Right ventricle myocardium inferior (tissue), 1 donor: ENCODE measurements at regions not wholly inside any gene's neighbourhood (a gene's known extent, or its start where the extent isn't known, plus 50 kb on each side); places are given as distances from the start of the nearest gene placed in this dataset.
"Not testable (repeated sequence)": the region's sequence is repeated elsewhere in the genome, so short reads cannot be mapped to it uniquely, and the experiment has no call there.

Source experiments
- ATAC-seq: fragments of 200-7000 bp; cut with Tn5 transposase; one replicate; pipeline ENCODE4 v1.9.1; 2020; ENCODE audit warnings: mild to moderate bottlenecking, moderate library complexity
- DNase-seq: peaks from one replicate; pipeline ENCODE4 v3.0.0; 2021; ENCODE audit errors: missing footprints
- intact Hi-C: fragments of 100-400 bp; cut with DNase I; formaldehyde crosslinking; loops from one replicate; pipeline ENCODE4 v1.11.0; 2022
- donor health status: DM: no; HTN: yes; CAD: no; lungs with severe emphysema.

- intact Hi-C loops: no loop called here
- DNase-seq (no peak), ATAC-seq (no peak)
These were observed 371.8 kb upstream of the GALNTL6 start for GRCh38 chr4:171441300-171441941.

DNA sequence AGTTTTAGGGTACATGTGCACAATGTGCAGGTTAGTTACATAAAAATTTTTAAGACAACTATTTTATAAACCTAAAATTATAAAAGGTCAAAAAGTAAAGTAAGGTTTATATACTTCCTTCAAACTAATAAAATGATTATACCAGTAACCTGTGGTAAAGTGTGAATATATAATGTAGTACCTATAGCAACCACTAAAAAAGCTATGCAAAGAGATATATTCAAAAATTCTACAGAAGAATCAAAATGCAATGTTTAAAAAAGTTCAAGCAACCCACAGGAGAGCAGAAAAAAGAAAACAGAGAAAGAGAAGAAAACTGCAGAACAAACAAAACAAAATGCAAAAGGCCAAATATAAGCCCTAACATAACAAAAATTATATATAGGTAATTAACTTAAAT, 379.5 kb upstream of the GALNTL6 start:
- ATAC-seq: no peak
- intact Hi-C loops: no loop called here
- DNase-seq: no peak

DNA sequence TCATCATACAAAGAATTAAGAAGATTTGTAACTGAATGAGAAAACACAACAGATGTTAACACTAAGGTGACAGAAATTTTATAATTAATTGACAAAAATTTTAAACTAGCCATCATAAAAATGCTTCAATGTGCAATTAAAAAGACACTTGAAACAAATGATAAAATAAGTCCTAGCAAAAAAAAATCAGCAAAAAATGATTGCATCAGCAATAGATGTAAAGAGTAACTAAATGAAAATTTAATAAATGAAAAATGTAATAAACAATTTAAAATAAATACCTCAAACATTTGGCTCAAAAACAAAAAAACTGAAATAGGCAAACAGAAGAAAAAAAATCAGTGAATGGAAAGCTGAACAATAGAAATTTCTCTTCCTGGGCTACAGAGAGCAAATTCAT, 380.7 kb upstream of the GALNTL6 start:
- DNase-seq (no peak), ATAC-seq (no peak)
- intact Hi-C loops: no loop called here

DNA sequence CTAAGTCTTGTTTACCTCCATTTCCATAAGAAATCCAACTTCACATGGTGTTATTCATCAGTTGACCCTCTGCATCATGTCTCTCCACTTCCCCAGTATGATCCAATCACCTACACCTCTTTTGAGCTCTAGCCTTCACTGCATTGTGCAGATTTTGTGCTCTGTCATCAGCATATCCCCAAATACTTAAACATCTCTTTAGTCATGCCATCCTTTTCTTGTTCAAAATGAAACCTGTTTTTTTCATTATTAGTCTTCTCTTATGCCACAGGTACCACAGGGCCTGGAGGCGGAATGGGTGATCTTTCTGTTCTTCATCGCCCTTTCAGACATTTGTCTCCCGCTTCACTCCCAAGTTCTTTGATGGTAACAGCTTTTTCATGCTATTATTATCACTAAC, 382.7 kb upstream of the GALNTL6 start:
- DNase-seq: no peak
- no peak for ATAC-seq
- intact Hi-C loops: no loop called here

- ATAC-seq (no peak), DNase-seq (no peak)
- intact Hi-C loops: no loop called here
These were observed 416.0 kb upstream of the GALNTL6 start for GRCh38 chr4:171397175-171397574.

DNA sequence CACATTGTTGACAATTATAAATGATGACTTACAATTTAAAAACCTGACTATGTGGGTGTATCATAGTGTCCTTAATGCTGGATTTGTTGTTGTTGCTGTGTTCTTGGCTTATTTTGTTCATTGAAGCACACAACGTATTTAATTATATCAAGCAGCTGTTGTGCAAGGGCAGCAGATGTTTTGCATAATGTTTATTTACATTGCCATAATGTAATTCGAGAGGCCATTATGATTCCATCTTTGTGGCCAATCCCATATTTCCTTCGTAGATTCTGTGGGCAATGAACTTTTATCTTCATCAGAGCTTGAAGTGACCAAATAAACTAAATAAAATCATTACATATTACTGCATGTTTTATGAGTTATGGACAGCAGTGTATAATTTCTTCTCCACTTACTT, 422.6 kb upstream of the GALNTL6 start:
- DNase-seq (no peak), ATAC-seq (no peak)
- intact Hi-C loops: no loop called here

DNA sequence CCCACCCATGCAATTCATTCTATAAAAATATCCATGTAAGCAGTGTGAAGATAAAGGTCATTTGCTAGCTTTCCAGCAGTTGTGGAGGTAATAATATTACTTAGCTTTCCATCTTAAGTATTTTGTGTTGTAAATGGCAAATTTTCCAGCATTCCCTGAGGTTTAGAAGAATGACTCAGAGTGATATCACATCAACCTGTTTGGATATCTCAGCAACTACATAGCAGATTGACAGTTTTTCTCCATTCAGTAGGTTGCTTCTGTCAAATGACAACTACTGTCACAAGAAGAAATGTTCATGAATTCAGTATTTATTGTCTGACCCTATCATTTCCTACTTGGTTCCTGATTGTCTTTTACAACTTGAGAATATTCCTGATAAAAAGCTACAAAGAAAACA, 434.9 kb upstream of the GALNTL6 start:
- ATAC-seq (no peak), DNase-seq (no peak)
- intact Hi-C loops: no loop called here

- no peak for ATAC-seq
These were observed 436.5 kb upstream of the GALNTL6 start for GRCh38 chr4:171376724-171377123.

DNA sequence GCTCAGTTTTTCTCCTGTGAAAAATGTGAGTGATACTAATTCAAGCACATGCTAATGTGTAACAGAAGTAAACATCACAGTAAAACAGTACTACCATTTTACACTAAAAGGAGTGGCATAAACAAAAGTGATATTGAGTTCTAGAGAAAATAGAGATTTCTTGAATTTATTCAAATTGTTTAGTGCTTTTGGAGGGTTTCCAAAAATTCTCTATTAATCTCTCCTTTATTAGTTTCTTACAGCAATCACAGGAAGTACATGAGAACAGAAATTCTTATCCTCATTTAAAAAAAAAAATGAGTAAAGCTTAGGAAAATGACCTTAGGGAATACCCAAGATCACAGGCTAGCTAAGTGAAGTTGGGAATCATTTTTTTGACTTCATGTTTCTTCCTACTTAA, 459.7 kb upstream of the GALNTL6 start:
- ATAC-seq (no peak), DNase-seq (no peak)
- intact Hi-C loops: no loop called here

More at GRCh38 chr4:171376724-171377123, 436.5 kb upstream of the GALNTL6 start:
- DNase-seq: no peak
- intact Hi-C loops: no loop called here

DNA sequence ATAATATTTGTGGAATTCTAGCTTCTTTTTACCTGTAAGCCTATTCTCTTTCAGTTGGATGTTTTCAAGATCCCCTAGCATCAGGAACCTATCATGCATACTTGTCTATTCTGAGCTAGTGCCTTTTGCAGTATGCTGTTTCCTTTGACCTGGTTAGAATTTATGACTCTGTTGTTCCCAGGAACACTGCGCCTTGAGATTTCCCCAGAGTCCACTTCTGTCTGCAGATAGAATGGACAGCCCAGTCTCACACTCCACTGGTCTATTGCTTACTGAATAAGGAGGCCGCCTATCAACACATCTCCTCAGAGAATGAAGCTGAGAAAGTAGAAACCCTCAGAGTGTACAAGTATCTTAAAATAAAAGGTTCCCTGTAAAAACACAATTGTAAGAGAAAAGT, 465.1 kb upstream of the GALNTL6 start:
- intact Hi-C loops: no loop called here
- ATAC-seq: no peak
- DNase-seq: no peak

DNA sequence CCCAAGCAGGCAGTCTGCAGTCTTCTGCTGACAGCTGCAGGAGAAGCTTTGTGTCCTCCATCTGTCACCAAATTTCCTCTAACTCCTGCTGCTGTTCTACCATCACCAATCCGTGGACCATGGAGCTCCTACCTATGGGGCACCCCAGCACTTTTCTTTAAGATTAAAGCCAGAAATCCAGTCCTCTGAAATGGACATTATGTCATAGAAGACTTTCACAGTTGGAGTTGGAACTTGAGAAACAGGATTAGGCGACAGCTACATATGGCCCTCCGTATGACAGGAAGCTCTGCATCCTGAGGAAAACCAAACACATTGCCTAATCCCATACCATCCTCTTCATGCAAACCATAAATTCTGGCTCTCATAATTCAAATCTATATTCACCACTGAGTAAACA, 470.6 kb upstream of the GALNTL6 start:
- ATAC-seq: no peak
- intact Hi-C loops: no loop called here

DNA sequence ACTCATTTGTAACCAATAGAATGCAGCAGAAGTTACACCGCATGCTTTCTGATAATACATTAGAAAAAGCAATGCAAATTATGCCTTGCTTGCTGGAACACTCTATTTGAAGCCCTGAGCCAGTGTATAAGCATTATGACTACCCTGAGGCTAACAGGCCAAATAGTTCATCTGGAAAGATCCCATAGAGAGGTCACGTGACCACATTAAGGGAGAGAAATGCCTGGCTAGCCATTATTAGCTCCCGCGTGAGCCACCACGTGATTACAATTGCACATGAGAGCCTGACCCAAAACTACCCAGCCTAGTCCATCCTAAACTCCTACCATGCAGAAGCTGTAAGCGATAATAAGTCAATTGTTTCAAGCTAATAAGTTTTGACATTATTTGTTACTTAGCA, 472.9 kb upstream of the GALNTL6 start:
- DNase-seq: peak; percentile 9
- no peak for ATAC-seq
- intact Hi-C loops: no loop called here

More for the DNA sequence above, 470.6 kb upstream of the GALNTL6 start:
- DNase-seq: no peak

DNA sequence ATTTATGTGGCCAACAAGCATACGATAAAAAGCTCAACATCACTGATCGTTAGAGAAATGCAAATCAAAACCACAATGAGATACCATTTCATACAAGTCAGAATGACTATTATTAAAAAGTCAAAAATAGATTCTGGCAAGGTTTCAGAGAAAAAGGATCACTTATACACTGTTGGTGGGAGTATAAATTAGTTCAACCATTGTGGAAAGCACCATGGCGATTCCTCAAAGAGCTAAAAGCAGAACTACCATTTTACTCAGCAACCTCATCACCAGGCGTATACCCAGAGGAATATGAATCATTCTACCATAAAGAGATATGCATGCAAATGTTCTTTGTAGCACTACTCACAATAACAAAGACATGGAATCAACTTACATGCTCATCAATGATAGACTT, 478.7 kb upstream of the GALNTL6 start:
- intact Hi-C loops: no loop called here
- DNase-seq (no peak), ATAC-seq (no peak)

- no peak for ATAC-seq
- DNase-seq: no peak
- intact Hi-C loops: no loop called here
These were observed 504.5 kb upstream of the GALNTL6 start for GRCh38 chr4:171308661-171309060.

- intact Hi-C loops, ATAC-seq: not testable (repeated sequence)
- DNase-seq: peak; percentile 45
These were observed 515.0 kb upstream of the GALNTL6 start for GRCh38 chr4:171298048-171298718.

DNA sequence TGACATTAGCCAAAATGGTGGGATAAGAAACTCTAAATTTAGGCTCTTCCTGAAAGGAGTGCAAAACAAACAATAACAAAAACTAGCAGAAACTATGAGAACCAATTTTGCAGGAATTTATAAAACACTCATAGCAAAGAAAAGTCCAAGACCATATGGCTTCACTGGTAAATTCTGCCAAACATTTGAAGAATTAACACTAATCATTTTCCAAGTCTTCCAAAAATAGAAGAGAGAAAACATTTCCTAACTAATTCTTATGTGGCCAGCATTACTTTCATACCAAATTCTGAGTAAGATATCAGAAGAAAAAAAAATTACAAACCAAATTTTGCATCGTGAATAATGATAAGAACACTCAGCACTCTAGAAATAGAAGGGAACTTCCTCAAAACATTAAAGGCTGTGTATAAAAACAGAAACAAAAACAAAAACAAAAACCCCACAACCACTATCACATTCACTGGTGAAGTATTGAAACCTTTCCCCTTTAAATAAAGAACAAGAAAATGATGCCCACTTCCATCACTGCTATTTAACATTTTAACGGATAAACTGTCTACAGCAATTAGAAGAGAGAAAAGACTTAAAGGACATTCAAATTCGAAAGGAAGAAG, 524.3 kb upstream of the GALNTL6 start:
- intact Hi-C loops: no loop called here
- DNase-seq (no peak), ATAC-seq (no peak)

DNA sequence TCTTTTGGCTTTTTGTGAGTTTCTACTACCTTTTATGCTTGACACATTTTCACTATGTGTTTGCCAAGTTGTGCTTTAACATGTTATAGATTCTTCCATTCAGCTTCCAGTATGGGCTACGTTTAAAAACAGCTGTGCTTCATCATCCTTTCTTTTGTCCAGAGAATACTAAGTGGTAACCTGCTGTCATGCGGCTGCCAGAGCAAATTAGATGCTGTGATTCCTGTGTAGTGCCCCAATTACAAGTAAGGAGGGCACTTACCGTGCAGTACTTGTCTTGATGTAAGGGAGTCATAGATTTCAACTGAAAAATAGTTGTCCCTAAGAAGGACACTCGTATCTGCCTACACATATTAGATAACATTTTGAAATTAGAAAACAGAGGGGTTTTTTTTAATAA, 531.8 kb upstream of the GALNTL6 start:
- intact Hi-C loops: no loop called here
- no peak for ATAC-seq
- DNase-seq: no peak

- ATAC-seq (no peak), DNase-seq (no peak)
- intact Hi-C loops: no loop called here
These were observed 534.1 kb upstream of the GALNTL6 start for GRCh38 chr4:171279131-171279530.

- DNase-seq (peak; percentile 9), ATAC-seq (no peak)
- intact Hi-C loops: no loop called here
These were observed 546.5 kb upstream of the GALNTL6 start for GRCh38 chr4:171266671-171267070.

DNA sequence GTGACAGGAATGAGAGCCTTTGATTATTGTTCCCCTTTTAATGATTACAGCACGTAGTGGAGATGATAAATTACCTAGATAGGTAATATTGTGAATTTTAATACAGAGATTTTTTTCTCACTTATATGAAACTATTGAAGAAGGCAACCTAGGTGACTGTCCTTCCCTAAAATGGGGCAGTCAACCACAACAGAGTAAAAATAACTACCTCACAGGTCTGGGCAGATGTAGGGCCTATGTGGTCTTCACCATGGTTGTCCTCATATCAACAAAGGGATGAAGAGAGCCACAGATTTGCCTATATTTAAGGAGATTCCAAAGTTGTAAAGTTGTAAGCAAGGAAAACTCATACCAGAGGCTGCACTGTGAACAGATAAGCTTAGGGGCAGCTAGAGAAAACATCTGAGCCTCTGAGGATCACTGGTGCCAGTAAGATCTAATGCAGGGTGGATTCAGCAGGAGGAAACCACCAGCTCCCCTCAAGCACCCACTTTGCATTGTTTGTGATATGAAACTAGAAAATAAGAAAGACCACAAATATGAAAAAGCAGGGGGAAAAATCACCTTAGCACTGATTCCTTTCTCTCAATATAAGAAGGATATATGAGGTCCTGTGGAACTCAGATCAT, 547.9 kb upstream of the GALNTL6 start:
- ATAC-seq (no peak), DNase-seq (peak; percentile 7)

More for the DNA sequence above, 547.9 kb upstream of the GALNTL6 start:
- intact Hi-C loops: no loop called here
